ENCODE measurements at regions not wholly inside any gene's neighbourhood (a gene's known extent, or its start where the extent isn't known, plus 50 kb on each side); places are given as distances from the start of the nearest gene placed in this dataset.

DNA sequence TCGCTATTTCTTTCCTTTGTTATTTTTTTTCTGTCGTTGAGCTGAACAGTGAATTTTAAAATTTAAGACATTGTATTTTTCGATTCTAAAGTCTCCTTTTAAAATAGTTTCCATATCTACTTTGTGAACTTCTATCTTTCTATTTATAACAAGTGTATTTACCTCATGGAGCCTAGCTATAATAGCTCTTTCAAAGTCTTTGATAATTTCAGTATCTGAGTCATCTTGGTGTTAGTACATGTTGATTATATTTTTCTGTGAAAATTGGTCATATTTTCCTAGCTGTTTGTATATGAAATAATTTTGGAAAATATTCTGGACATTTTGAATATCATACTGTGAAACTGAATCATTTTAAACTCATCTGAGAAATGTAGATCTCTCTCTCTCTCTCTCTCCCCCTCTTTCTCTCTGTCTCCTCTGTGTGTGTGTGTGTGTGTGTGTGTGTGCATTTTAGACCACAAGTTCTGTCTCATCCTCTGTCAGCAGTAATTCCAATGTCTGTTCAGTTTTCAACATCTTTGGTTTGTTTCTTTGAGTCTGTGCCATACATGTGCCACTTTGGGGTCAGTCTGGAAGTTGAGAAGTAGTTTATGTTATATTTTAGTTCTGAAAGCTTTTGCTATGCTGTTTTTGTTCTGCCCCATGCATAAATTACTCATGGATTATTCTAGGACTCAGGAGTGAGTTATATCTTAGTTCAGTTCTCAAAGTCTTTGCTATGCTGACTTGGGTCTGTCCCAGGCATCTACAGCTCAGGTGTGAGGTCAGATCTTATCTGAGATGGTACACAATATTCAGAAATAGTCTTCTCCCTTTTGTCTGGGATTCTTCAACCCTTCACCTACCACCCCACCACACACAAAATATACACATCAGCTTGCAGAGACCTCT is 366.4 kb upstream of the CASK start:
- TF ChIP-seq TAF1 (conservative IDR thresholded peaks at IDR 0.05) (no peak), YY1 (IDR thresholded peaks at IDR 0.05) (no peak), SP1 (IDR thresholded peaks at IDR 0.05) (no peak), GABPA (IDR thresholded peaks at IDR 0.05 in 1 of 2, conservative IDR thresholded peaks at IDR 0.05 in 1 of 2) (no peak), JUND (IDR thresholded peaks at IDR 0.05) (no peak), ATF3 (IDR thresholded peaks at IDR 0.05) (no peak), RXRA (IDR thresholded peaks at IDR 0.05) (no peak), RAD21 (IDR thresholded peaks at IDR 0.05) (no peak), FOXA2 (IDR thresholded peaks at IDR 0.05) (no peak), EGR1 (IDR thresholded peaks at IDR 0.05; ENCODE audit: low read depth in 2 of 2) (no peak)
- TF ChIP-seq, protein P1, sequence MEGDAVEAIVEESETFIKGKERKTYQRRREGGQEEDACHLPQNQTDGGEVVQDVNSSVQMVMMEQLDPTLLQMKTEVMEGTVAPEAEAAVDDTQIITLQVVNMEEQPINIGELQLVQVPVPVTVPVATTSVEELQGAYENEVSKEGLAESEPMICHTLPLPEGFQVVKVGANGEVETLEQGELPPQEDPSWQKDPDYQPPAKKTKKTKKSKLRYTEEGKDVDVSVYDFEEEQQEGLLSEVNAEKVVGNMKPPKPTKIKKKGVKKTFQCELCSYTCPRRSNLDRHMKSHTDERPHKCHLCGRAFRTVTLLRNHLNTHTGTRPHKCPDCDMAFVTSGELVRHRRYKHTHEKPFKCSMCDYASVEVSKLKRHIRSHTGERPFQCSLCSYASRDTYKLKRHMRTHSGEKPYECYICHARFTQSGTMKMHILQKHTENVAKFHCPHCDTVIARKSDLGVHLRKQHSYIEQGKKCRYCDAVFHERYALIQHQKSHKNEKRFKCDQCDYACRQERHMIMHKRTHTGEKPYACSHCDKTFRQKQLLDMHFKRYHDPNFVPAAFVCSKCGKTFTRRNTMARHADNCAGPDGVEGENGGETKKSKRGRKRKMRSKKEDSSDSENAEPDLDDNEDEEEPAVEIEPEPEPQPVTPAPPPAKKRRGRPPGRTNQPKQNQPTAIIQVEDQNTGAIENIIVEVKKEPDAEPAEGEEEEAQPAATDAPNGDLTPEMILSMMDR (IDR thresholded peaks at IDR 0.05; ENCODE audit: low read depth, low read length, missing input control), result no peak
- TF ChIP-seq, protein P2, sequence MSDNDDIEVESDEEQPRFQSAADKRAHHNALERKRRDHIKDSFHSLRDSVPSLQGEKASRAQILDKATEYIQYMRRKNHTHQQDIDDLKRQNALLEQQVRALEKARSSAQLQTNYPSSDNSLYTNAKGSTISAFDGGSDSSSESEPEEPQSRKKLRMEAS (IDR thresholded peaks at IDR 0.05), result no peak
- TF ChIP-seq, protein P3, sequence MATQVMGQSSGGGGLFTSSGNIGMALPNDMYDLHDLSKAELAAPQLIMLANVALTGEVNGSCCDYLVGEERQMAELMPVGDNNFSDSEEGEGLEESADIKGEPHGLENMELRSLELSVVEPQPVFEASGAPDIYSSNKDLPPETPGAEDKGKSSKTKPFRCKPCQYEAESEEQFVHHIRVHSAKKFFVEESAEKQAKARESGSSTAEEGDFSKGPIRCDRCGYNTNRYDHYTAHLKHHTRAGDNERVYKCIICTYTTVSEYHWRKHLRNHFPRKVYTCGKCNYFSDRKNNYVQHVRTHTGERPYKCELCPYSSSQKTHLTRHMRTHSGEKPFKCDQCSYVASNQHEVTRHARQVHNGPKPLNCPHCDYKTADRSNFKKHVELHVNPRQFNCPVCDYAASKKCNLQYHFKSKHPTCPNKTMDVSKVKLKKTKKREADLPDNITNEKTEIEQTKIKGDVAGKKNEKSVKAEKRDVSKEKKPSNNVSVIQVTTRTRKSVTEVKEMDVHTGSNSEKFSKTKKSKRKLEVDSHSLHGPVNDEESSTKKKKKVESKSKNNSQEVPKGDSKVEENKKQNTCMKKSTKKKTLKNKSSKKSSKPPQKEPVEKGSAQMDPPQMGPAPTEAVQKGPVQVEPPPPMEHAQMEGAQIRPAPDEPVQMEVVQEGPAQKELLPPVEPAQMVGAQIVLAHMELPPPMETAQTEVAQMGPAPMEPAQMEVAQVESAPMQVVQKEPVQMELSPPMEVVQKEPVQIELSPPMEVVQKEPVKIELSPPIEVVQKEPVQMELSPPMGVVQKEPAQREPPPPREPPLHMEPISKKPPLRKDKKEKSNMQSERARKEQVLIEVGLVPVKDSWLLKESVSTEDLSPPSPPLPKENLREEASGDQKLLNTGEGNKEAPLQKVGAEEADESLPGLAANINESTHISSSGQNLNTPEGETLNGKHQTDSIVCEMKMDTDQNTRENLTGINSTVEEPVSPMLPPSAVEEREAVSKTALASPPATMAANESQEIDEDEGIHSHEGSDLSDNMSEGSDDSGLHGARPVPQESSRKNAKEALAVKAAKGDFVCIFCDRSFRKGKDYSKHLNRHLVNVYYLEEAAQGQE (IDR thresholded peaks at IDR 0.05), result no peak
